CD4-positive, alpha-beta T cell (primary cell): ENCODE measurements at regions not wholly inside any gene's neighbourhood (a gene's known extent, or its start where the extent isn't known, plus 50 kb on each side); places are given as distances from the start of the nearest gene placed in this dataset.

ENCODE experiments used
- ATAC-seq: fragments of 200-7000 bp; cut with Tn5 transposase; one replicate; pipeline ENCODE4 v1.10.0; 2022; ENCODE audit warnings: mild to moderate bottlenecking; ENCODE audit not compliant: poor library complexity
- CTCF ChIA-PET: fragments of 350-600 bp; sonication (Branson Sonifier 250); formaldehyde crosslinking; loops from one replicate; lab custom pipeline; 2021; ENCODE audit warnings: antibody characterized with exemption, inconsistent platforms; lab: Charles Lee
- POLR2A ChIA-PET: fragments of 350-600 bp; sonication (Branson Sonifier 250); formaldehyde crosslinking; loops from one replicate; lab custom pipeline; 2021; ENCODE audit warnings: antibody characterized with exemption, inconsistent platforms; lab: Charles Lee
- DNase-seq, 14 experiments: peaks; one replicate each; pipeline ENCODE4 v3.0.0-alpha.2; 2013 to 2020; ENCODE audit warnings: mixed read lengths in 2 of 14
- H3K27ac ChIP-seq, 2 donors: one replicate each; pipeline versions ENCODE4 v1.5.1 to v1.7.0; 2013; ENCODE audit warnings: low read length in 2 of 2, low read depth in 1 of 2, mild to moderate bottlenecking in 1 of 2
- H3K27me3 ChIP-seq, 2 experiments: 1 replicate in 1 of 2; 2 replicates in 1 of 2; pipeline versions ENCODE4 v1.6.1 to v1.7.0; 2013; ENCODE audit warnings: low read length in 2 of 2, control low read depth in 1 of 2, mild to moderate bottlenecking in 1 of 2, moderate library complexity in 1 of 2; ENCODE audit not compliant: insufficient read depth in 2 of 2, control insufficient read depth in 1 of 2
- H3K36me3 ChIP-seq: one replicate; pipeline ENCODE4 v1.6.1; 2013; ENCODE audit warnings: low read length, control low read depth; ENCODE audit not compliant: insufficient read depth
- H3K4me1 ChIP-seq: one replicate; pipeline ENCODE4 v1.6.1; 2013; ENCODE audit warnings: low read length, control low read depth; ENCODE audit not compliant: insufficient read depth
- H3K4me3 ChIP-seq: one replicate; pipeline ENCODE4 v1.5.1; 2013; ENCODE audit warnings: mild to moderate bottlenecking, low read length, moderate library complexity
- H3K9me3 ChIP-seq, 2 experiments: 1 replicate in 1 of 2; 2 replicates in 1 of 2; pipeline versions ENCODE4 v1.6.1 to v1.7.0; 2013; ENCODE audit warnings: low read length in 2 of 2, mild to moderate bottlenecking in 2 of 2, control low read depth in 1 of 2, moderate library complexity in 1 of 2; ENCODE audit not compliant: control insufficient read depth in 1 of 2, insufficient read depth in 1 of 2
- H3K27ac Mint-ChIP-seq: one replicate; pipeline ENCODE4 v1.8.0; 2020; ENCODE audit warnings: mixed read lengths
- H3K27me3 Mint-ChIP-seq: one replicate; pipeline ENCODE4 v1.8.0; 2021; ENCODE audit warnings: mixed read lengths
- H3K36me3 Mint-ChIP-seq: one replicate; pipeline ENCODE4 v1.8.0; 2021; ENCODE audit warnings: low read depth, mixed read lengths
- H3K4me1 Mint-ChIP-seq: one replicate; pipeline ENCODE4 v1.8.0; 2021; ENCODE audit warnings: low read depth, mixed read lengths
- H3K4me3 Mint-ChIP-seq: one replicate; pipeline ENCODE4 v1.8.0; 2020; ENCODE audit warnings: mild to moderate bottlenecking, mixed read lengths
- H3K9me3 Mint-ChIP-seq: one replicate; pipeline ENCODE4 v1.8.0; 2020; ENCODE audit warnings: mixed read lengths
- CTCF ChIP-seq: fragments of 200-600 bp; IDR thresholded peaks from one replicate; pipeline ENCODE4 v1.8.0; 2022; ENCODE audit warnings: antibody characterized with exemption, mild to moderate bottlenecking
- intact Hi-C, 2 experiments: fragments of 100-400 bp; cut with DNase I in 1 of 2; cut with micrococcal nuclease in 1 of 2; formaldehyde crosslinking; loops; one replicate each; pipeline versions ENCODE4 v1.15.1 to v1.9.0; 2023 to 2025; cut with DNase I, micrococcal nuclease

GRCh38 chr3:168548719-168549118 lies 453.0 kb upstream of the GOLIM4 start:
- ATAC-seq, result no peak
- H3K9me3 ChIP-seq, result peaks cover 0 to 7% of the 10 kb centered on the region in 2 experiments
- no peak for DNase-seq

GRCh38 chr3:168546707-168547106 lies 451.0 kb upstream of the GOLIM4 start:
- TF ChIP-seq CTCF, result no peak
- H3K36me3 ChIP-seq, result no peaks in the 10 kb centered on the region
- no peaks in the 10 kb centered on the region for H3K4me1 ChIP-seq
- no peaks in the 10 kb centered on the region for H3K27me3 ChIP-seq
- Mint-ChIP-seq H3K4me3 (no peak overlapping the region), H3K36me3 (no peaks in the 10 kb centered on the region), H3K27ac (no peak overlapping the region), H3K9me3 (peaks cover 8% of the 10 kb centered on the region), H3K27me3 (no peaks in the 10 kb centered on the region), H3K4me1 (no peaks in the 10 kb centered on the region)
- H3K27ac ChIP-seq, result no peak overlapping the region
- intact Hi-C loops, result no loop called here
- no peak for DNase-seq
- H3K4me3 ChIP-seq, result no peak overlapping the region
- POLR2A ChIA-PET, result no interaction called here
- no peak for ATAC-seq
- peaks cover 0 to 7% of the 10 kb centered on the region in 2 experiments for H3K9me3 ChIP-seq
- CTCF ChIA-PET, result no interaction called here

More at GRCh38 chr3:168548719-168549118, 453.0 kb upstream of the GOLIM4 start:
- no peak overlapping the region for H3K27ac Mint-ChIP-seq
- Histone ChIP-seq H3K4me1 (no peaks in the 10 kb centered on the region), H3K27ac (no peak overlapping the region), H3K27me3 (no peaks in the 10 kb centered on the region), H3K4me3 (no peak overlapping the region), H3K36me3 (no peaks in the 10 kb centered on the region)
- no peak for TF ChIP-seq CTCF
- intact Hi-C loops, result no loop called here
- H3K9me3 Mint-ChIP-seq, result peaks cover 3% of the 10 kb centered on the region
- no peak overlapping the region for H3K4me3 Mint-ChIP-seq
- H3K36me3 Mint-ChIP-seq, result no peaks in the 10 kb centered on the region
- ChIA-PET POLR2A (no interaction called here), CTCF (no interaction called here)
- no peaks in the 10 kb centered on the region for H3K27me3 Mint-ChIP-seq
- H3K4me1 Mint-ChIP-seq, result no peaks in the 10 kb centered on the region

DNA sequence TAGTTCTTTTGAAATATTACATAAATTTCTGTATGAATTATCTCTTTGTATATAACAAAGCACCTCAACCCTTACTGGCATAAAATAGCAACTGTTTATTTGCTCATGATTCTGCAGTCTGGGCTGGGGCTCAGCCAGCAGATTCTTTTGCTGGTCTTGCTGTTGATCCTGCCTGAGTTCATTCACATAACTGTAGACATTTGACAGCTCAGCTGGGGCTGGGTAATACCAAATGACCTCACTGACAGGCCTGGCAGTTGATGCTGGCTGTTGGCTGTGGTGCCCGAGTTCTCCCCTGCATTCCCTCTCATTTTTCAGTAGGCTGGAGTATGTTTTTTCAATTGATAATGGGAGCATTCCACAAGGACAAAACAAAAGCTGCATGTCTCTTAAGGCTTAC lies 449.9 kb upstream of the GOLIM4 start:
- Histone ChIP-seq H3K27me3 (no peaks in the 10 kb centered on the region), H3K4me3 (no peak overlapping the region), H3K4me1 (no peaks in the 10 kb centered on the region), H3K36me3 (no peaks in the 10 kb centered on the region), H3K9me3 (peaks cover 0 to 10% of the 10 kb centered on the region in 2 experiments), H3K27ac (no peak overlapping the region)
- no peaks in the 10 kb centered on the region for H3K4me1 Mint-ChIP-seq
- intact Hi-C loops, result no loop called here
- no peak for TF ChIP-seq CTCF
- H3K27me3 Mint-ChIP-seq, result no peaks in the 10 kb centered on the region
- no peak for DNase-seq
- peaks cover 11% of the 10 kb centered on the region for H3K9me3 Mint-ChIP-seq
- no peak for ATAC-seq
- CTCF ChIA-PET, result no interaction called here
- POLR2A ChIA-PET, result no interaction called here
- no peaks in the 10 kb centered on the region for H3K36me3 Mint-ChIP-seq
- no peak overlapping the region for H3K4me3 Mint-ChIP-seq
- no peak overlapping the region for H3K27ac Mint-ChIP-seq
